ENCODE measurements at regions not wholly inside any gene's neighbourhood (a gene's known extent, or its start where the extent isn't known, plus 50 kb on each side); places are given as distances from the start of the nearest gene placed in this dataset.
"Not testable (repeated sequence)": the region's sequence is repeated elsewhere in the genome, so short reads cannot be mapped to it uniquely, and the experiment has no call there.

GRCh38 chr4:86508436-86508835 is 85.7 kb upstream of the PTPN13 start:
- no peak for DNase-seq
- WGBS, 2 donors = 17% methylated on average over 3 of the region's 3 CpGs
- TF ChIP-seq CTCF (IDR thresholded peaks at IDR 0.05) (no peak), POLR2A (IDR thresholded peaks at IDR 0.05) (no peak)
- Histone ChIP-seq H3K36me3 (no peaks in the 10 kb centered on the region), H3K4me1 (peaks cover 11 to 34% of the 10 kb centered on the region in 2 donors), H3K9me3 (no peaks in the 10 kb centered on the region), H3K27me3 (no peaks in the 10 kb centered on the region), H3K27ac (peak overlapping the region; percentile 51 to 76 (median 64)), H3K4me3 (replicated peaks in 1 of 3) (no peak overlapping the region)
- intact Hi-C loops (cut with DNase I) = no loop called here

- peaks cover 6 to 21% of the 10 kb centered on the region in 2 donors for H3K4me1 ChIP-seq
- TF ChIP-seq POLR2A (IDR thresholded peaks at IDR 0.05) (no peak), CTCF (IDR thresholded peaks at IDR 0.05) (no peak)
- no peak overlapping the region for H3K4me3 ChIP-seq (replicated peaks in 1 of 3)
- intact Hi-C loops (cut with DNase I) = no loop called here
- H3K36me3 ChIP-seq = no peaks in the 10 kb centered on the region
- WGBS, 2 donors = 88 to 94% methylated on average over 2 of the region's 2 CpGs
- DNase-seq = no peak
- no peak overlapping the region for H3K27ac ChIP-seq
- no peaks in the 10 kb centered on the region for H3K27me3 ChIP-seq
- no peaks in the 10 kb centered on the region for H3K9me3 ChIP-seq
These were observed 82.5 kb upstream of the PTPN13 start for GRCh38 chr4:86511590-86511989.

- DNase-seq = no peak
- TF ChIP-seq CTCF (IDR thresholded peaks at IDR 0.05) (no peak), POLR2A (IDR thresholded peaks at IDR 0.05) (no peak)
- Histone ChIP-seq H3K4me1 (peaks cover 6 to 12% of the 10 kb centered on the region in 2 donors), H3K36me3 (no peaks in the 10 kb centered on the region), H3K9me3 (no peaks in the 10 kb centered on the region), H3K4me3 (replicated peaks in 1 of 3) (no peak overlapping the region), H3K27ac (no peak overlapping the region), H3K27me3 (no peaks in the 10 kb centered on the region)
- intact Hi-C loops (cut with DNase I) = no loop called here
These were observed 81.5 kb upstream of the PTPN13 start for GRCh38 chr4:86512631-86513030.

GRCh38 chr4:86515963-86516362 is 78.2 kb upstream of the PTPN13 start:
- DNase-seq; H3K27me3 ChIP-seq; H3K27ac ChIP-seq; H3K36me3 ChIP-seq; H3K4me1 ChIP-seq; intact Hi-C loops (cut with DNase I); H3K9me3 ChIP-seq; H3K4me3 ChIP-seq (replicated peaks in 1 of 3): not testable (repeated sequence)
- WGBS, 2 donors = 92 to 95% methylated on average over 1 of the region's 1 CpG

- Histone ChIP-seq H3K36me3 (no peaks in the 10 kb centered on the region), H3K9me3 (no peaks in the 10 kb centered on the region), H3K4me1 (no peaks in the 10 kb centered on the region), H3K27ac (no peak overlapping the region), H3K27me3 (no peaks in the 10 kb centered on the region), H3K4me3 (replicated peaks in 1 of 3) (no peak overlapping the region)
- 70 to 92% methylated on average over 3 of the region's 3 CpGs for WGBS, 2 donors
- intact Hi-C loops (cut with DNase I) = no loop called here
- DNase-seq = no peak
- no peak for TF ChIP-seq POLR2A (IDR thresholded peaks at IDR 0.05)
- TF ChIP-seq CTCF (IDR thresholded peaks at IDR 0.05) = no peak
These were observed 72.6 kb upstream of the PTPN13 start for GRCh38 chr4:86521373-86521969.

GRCh38 chr4:86522349-86522748 is 71.8 kb upstream of the PTPN13 start:
- 70 to 85% methylated on average over 4 of the region's 4 CpGs for WGBS, 2 donors
- DNase-seq = no peak
- no peaks in the 10 kb centered on the region for H3K36me3 ChIP-seq
- no peaks in the 10 kb centered on the region for H3K4me1 ChIP-seq
- H3K27ac ChIP-seq = no peak overlapping the region
- no peak for TF ChIP-seq POLR2A (IDR thresholded peaks at IDR 0.05)
- no peak for TF ChIP-seq CTCF (IDR thresholded peaks at IDR 0.05)
- H3K27me3 ChIP-seq = no peaks in the 10 kb centered on the region
- no peaks in the 10 kb centered on the region for H3K9me3 ChIP-seq
- intact Hi-C loops (cut with DNase I) = no loop called here
- no peak overlapping the region for H3K4me3 ChIP-seq (replicated peaks in 1 of 3)
